ENCODE measurements at regions not wholly inside any gene's neighbourhood (a gene's known extent, or its start where the extent isn't known, plus 50 kb on each side); places are given as distances from the start of the nearest gene placed in this dataset.

DNA sequence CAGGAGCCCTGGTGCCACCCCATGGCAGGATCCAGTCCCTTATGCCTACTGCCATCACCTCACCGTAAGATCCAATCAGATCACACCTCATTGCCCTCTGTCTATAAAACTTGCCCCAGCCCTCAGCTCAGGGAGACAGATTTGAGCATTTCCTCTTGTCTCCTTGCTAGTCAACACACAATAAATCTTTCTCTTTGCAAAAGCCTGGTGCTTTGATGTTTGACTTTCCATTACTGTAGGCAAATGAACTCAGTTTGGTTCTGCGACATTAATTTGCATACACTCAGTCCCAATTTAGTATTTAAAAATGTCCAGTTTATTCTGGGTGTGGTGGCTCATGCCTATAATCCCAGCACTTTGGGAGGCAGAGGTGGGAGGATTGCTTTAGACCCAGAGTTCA is 188.4 kb downstream of the AEBP2 start:
- DNase-seq = no peak

DNA sequence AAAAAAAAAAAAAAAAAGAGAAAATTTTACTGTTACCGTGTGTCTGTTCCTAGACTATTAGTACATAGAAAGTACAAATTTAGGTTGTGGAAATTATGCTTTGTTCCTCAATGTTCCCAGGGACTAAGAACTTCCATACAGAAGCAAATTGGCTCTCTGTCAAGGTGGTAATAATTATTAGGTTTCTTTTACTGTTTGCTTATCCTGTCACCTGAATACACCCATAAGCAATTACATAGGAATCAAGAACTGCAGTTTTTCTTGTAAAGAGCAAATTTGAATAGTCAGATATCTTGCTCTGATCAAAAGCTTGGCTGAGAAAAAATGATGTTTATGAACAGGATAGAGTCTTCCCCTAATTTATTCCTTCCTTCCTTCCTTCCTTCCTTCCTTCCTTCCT is 191.2 kb downstream of the AEBP2 start:
- DNase-seq = no peak

DNA sequence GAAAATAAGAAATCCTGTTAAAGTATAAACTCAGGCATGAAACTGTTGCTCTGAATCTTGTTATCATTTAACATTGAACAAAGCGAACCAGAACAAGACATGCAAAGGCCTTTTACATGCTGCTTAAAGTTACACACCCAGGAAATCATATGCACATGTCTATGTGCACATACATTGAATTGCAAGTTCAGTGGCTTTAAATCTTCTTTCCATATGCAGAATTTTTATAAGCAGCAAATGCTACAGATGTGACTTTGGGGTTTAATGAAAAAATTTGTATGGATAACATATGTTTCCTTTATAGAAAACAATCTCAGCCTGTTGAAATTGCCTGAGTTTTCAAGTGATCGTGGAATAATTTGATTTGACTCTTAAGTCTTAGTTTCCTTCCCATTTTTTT is 193.9 kb downstream of the AEBP2 start:
- DNase-seq = no peak

DNA sequence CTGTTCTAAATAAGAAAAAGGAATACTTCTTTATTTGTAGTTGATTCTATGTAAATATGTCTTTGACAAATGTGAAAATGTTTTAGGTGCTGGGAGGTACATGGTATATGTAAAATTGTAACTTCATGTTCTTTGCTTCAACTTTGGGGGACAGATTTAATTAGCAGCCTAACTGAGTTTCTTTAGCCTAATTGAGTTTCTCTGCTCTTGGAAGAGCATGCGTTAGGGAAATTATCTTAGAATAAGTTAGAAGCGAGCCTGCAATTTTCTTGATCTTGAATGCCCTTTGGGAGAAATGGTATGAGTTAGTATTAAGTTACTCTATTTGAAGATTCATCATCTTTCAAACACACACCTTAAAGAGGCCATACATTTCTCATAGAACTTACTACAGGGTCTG is 194.3 kb downstream of the AEBP2 start:
- DNase-seq = no peak

DNA sequence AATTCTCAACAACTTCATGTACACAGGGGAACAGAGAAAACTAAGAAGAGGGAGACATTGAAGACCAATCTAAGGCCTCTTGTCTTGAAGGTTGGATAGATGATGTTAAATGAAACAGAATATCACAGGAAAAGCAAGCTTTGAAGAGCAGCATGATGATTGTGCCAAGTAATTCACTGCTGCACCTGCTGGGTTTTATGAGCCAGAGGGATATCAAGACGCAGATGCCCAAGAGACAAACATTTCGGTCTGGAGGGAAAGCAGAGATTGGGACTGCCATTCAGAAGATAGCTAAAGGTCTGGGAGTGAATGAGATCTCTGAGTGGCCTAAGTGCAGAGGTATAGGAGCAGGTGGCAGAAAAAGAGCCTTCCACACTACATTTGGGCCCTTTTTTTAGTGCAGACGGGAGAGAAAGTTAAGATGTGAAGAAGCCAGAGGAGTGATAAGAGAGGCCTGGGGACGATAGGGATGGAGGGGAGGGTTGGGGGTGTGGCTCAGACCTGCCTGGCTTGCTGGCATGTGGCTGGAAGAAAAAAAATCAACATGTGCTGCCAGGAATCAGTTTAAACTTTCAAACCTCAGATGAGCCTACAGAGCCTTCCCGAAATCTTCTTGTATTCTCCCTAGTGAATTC is 200.6 kb downstream of the AEBP2 start:
- DNase-seq = no peak

DNA sequence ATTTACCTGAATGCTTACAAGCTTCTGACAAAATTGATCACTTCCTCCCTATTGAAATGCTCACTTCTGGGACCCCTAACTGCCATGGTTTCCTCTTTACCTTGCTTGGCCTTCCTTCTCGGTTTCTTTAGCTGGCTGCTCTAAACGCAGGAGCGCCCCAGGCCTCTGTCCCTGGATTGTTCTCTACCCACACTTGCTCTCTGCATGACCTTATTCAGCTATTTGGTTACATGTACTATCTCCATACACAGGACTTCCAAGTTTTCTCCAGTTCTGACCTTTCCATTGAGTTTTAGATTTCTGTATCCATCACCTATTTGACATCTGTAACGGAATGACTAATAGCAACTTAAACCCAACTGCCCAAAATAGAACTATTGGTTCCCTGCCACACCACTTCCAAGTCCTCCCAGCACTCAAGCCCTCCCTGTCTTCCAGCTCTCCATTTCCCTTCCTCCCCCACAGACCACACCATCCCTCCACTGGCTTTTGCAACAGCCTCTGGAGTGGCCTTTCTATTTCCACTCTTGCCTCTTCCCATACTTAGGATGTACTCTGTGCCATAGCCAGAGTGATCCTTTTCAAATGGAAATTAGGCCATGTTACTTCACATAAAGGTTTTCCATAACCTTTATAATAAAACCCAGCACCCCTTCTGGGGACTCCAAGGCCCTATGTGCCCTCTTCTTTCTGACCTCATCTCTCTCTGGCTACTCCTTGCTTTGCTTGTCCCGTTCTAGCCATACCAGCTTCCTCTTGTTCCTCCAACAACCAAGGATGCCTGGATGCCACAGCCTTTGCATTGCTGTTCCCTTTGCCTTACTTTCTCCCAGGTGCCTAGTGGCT is 202.2 kb downstream of the AEBP2 start:
- no peak for DNase-seq

DNA sequence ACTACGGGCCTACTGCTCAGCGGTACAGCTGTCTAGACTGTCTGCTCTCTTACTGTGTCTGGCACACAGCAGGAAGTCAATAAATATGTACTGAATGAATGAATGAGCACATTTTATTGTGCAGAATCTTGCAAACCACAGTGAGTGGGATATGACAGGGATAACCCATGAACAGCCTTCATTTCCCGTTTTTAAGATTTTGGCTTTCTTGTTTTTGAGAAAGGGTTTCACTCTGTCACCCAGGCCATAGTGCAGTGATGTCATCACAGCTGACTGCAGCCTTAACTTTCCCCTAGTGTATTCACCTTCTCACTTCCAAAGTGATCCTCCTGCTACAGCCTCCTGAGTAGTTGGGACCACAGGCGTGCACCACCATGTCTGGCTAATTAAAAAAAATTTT is 203.1 kb downstream of the AEBP2 start:
- DNase-seq = peak; percentile 52

DNA sequence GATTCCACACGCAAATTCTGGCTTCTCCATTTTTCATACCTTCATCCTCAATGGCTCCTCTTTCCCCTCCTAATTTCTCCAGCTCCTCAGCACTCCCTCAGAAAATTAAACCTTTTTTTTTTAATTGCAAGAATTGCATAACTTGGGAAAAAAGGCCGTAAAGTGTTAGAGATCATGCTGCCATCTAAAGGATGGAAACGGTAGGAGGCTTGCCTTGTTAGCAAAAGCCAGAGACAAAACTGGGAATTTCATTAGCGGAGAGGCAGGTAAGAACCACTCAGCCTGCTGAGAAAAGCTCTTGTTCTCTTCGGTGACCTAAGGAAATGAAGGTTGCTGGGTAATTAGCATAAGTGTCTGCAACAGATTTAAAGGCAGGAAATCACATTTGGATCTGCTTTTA is 204.3 kb downstream of the AEBP2 start:
- DNase-seq = peak; percentile 3

DNA sequence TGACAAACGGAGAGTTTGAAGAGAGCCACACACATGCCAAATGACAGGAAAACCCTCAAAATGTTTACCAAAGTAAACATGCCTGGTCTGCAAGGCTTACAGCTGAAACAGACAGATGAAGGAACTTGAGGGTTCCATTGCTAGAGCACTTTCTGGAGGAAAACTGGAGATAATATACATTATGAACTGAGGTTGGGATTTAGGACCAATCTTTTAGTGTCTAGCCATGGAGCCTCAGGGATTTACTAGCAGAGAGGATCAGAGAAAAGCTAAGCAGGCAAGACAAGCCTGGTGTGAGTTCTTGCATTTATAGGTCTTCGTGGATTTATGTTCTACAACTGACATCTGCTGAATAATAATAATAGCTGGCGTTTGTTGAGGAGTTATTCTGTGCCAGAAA is 205.3 kb downstream of the AEBP2 start:
- DNase-seq = no peak

DNA sequence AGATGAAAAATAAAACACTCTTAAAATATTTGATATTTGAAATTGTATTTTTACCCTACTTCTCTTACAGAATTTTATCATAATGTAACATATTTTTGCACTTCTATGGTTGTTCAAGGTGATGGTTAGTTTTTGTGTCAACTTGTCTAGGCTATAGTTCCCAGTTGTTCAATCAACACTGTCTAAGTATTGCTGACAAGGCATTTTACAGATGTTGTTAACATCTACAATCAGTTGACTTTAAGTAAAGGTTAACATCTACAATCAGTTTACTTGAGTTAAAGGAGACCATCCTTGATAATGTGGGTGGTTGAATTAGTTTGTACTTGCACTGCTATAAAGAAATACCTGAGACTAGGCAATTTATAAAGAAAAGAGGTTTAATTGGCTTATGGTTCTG is 206.5 kb downstream of the AEBP2 start:
- no peak for DNase-seq

DNA sequence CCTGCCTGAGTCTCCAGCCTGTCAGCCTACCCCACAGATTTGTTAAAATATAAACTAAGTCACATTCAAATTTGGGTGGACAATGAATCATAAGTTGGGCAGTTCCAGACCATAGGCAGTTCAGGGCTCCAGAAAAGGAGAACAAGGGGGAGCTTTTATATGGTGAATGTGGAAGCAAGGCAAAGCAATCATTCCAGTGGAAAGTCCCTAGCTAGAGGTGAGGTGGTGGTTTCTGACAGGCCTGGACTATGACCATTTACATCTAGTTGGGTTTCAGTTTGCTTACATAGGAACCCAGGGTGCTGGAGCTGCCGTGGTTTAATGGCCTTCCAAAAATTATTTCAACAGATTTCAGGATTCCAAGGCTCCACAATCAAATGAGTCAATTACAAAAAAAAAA is 207.3 kb downstream of the AEBP2 start:
- DNase-seq = peak; percentile 36

DNA sequence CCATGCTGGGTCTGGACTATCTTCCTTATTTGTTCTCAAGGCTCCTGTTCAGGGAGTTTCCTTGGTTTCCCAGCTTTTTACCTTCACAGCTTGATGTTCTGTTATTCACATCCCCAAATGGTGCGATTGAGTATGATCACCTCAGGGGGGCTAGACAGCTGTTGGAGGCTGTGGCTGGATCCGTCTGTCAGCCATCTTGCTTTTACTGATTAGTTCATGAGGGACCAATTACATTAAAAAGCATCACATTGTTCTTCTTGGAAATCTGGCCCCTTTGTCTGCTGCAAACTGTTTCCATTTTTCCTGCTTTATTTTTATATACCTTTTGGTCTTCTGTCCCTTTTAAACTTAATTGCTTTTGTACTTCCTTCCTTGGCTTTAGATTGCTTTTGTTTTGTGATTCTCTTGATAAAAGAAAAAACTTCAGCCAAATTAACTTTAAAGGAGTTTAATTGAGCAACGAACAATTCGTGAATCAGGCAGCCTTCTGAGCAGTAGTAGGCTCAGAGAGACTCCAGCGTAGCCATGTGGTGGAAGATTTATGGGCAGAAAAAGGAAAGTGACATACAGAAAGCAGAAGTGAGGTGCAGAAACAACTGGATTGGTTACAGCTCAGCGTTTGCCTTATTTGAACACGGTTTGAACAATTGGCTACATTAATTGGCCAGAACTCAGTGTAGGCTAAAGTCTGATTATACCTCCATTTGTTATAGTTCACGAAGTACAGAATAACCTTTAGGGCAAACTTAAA is 208.7 kb downstream of the AEBP2 start:
- peak; percentile 35 for DNase-seq

DNA sequence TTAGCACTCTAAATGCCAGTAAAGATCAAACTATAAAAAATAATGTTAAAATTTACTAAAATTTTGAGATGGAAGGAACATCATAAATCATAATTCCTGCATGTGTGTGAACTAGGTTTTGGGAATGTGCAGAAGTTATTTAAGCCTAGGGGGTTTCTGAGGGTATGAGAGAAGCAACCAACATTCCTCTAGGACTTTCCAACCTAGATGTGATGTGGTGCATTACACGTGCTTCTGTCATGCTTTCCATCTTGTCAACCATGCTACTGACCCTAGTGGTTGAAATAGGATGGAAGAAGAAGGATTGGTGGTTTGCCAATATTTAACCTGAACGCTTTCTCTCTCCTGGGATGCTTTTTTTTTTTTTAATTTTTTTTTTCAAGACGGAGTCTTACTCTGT is 209.3 kb downstream of the AEBP2 start:
- DNase-seq = no peak

DNA sequence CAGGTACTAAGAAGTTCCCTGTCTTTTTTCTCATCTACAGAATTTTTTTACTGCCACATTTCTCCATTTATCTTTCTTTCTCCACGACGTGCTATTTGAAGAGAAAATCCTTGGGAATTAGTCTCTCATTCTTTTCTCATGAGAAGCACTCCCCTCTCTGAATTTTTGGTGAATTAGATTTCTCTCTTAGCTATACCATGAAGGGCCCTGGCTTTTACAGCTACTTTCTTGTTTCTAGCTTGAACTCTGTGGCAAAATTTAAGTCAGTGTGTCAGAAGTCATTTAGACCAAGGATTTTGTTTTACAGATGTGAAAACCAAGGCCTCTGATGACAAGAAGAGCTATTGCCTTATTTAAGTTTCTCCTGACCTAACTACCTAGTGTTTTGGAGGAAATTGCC is 213.1 kb downstream of the AEBP2 start:
- no peak for DNase-seq

DNA sequence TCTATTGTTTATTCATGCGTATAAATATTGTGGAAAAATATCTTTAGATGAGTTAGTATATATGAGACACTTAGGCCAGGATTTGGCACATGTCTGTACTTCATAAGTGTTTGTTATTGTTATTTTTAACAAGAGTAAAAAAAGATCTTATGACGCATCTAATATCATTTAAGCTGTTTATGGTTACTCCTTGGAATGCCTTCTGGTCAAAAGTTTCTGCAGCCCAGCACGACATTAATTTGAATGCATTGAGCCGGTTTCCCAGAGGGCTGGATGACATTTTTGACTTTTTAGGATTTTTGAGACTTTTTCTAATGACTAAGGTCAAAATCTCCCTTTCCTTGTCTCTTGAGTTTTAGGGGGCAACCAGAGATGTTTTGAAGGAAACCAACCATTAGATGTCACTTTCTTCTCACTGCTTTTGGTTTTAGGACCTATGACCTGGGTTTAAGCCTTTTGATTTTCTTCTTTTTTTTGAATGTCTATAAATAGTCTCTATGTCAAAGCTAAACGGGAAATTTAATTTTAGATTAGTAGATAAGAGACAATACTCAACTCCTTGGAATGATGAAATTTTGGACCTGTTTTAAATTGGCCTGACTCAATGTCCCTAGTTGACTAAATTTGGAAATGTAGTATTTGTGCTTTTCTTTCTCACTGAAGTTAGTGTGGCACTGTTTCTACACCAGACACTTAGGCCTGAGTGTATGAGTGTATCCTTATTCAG is 215.5 kb downstream of the AEBP2 start:
- DNase-seq = no peak

DNA sequence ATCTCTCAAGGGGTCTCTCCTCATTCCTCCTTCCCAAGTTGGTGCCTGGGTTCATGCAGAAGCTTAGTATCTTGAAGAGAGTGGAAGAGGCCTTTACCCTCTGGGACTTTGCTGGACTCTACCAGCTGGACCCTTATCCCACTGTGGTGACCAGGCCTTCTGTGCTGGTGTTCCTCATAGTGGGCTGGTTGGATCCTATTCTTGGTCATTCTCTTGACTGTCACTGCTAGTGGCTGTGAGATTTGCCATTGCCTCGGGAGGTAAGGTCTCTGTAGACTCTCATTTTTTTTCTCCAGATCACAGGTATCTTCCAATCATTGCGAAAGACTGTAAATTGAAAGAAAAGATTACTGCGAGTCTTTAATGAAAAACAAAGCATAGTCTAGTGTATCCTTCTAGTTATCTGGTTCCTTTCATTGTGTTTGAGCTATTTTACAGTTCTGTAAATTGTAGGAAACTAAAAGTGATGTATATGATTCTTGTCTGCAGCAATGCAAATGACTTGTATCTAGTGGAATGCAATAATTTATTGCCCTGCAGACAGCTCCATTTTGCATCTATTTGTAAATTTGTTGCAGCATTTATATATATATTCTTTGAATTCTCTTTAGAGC is 217.9 kb downstream of the AEBP2 start:
- DNase-seq = no peak

DNA sequence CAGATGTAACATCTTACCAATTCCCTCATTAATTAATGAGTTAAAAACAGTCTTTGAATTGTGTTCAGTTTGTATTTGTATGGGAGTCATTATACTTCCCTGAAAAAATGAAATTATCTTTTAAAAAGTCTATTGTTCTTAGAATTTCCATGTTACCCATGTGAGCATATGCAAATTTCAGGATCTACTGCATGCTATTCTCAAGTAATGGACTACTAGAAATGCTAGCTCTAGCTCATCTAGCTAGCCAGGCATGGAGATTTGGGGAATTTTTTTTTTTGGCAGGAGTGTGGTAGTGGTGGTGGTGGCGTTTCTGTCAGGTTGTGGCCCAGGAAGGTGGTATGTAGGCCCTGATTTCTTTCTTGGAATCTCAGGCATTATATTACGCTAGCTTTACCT is 218.4 kb downstream of the AEBP2 start:
- no peak for DNase-seq

DNA sequence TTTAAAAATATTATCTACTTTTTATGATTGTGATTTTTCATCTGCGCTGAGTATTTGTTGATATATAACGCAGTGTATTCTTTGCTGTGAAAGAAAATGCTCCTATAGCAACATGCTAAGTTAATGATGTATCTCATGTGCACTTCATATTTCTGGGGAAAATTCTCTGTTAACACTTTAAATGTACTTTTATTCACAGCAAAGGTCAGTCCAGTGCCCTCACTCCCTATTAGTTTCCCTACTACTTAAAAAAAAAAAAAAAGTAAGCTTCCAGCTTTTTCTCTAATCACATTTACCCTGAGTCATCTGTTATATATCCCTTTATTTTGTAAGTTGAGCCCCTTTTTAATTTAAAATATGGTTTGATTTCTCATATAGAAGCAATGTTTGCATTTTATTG is 219.8 kb downstream of the AEBP2 start:
- DNase-seq = no peak

DNA sequence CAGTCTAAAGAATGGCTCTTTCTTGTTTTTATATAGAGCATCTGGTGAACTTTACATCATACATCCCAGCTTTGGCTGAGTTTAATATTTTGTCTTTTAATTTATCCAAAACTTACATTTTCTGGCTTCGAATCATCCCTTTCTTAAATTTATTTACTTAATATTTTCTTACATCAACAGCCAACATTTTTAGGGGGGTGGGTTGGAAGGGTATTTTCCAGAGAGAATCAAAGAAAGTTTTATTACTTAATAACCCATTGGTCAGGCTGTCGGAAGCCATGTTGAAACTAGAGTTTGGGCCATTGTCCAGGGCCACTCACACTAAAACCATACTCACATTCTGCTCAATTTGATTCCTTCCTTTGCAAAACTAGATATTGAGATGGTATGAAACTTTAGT is 220.2 kb downstream of the AEBP2 start:
- no peak for DNase-seq

DNA sequence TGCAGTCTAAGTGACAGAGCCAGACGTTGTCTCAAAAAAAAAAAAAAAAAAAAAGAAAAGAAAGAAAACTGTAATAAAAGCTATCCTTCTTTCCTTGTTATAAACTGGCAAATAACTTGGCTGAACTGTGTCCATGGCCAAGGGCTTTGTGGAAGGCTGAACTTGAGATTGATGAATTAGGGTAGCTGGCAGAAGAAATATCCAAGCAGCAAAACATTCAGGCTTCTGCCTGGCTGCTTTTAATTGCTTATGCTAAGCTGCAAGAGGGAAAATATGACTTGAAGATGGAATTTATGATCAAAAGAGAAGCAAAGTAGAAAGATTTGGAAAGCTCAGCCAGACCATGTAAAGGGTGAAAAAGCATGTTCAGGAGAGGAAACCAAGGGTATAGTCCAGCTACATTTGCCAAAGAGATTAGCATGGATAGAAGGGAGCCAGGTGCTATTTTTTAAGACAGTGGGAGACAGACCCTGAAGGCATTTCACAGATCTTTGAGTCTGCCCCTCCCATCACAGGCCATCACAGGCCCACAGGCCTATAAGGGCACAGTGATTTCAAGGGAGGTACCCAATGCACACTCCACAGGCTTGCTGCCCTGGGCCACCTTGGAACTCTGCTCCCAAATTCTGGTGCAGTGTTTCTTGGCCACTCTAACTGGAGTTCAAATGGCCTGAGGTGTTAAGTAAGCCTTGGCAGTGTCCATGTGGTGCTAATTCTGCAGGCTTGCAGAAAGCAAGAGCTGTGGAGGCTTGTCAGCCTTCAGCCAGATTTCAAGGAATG is 226.0 kb downstream of the AEBP2 start:
- DNase-seq = no peak

DNA sequence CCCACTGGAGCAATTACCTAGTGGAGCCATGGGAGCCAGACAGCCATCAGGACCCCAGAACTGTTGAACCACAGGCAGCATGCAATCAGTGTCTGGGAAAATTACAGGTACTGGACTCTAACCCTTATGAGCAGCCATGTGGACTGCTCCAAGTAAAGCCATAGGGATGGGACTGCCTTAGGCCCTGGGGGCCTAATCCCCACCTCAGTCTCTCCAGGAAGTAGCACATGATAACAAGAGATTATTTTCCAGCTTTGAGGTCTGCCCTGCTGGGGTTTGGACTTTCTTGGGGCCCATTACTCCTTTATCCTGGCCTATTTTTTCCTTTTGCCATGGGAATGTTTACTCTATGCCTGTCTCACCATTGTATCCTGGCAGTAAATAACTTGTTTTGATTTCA is 226.8 kb downstream of the AEBP2 start:
- no peak for DNase-seq

DNA sequence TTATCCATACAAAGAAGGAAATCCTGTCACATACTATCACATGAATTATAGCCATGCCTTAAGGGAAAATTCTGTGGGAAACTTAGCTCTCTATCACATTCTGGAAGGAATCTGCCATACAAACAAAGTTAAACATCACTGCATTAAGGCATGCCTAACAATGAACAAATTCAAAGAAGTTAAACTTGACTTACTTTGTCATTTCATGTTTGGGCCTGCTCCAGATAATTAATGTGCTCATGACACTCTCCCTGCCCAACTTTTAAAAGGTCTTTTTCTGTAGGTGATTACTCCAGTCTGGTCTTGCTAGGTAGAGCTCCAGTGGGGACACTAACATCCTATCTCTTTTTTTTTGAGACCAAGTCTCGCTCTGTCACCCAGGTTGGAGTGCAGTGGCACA is 230.5 kb downstream of the AEBP2 start:
- no peak for DNase-seq
